Spleen (tissue), 7 donors: ENCODE measurements at regions not wholly inside any gene's neighbourhood (a gene's known extent, or its start where the extent isn't known, plus 50 kb on each side); places are given as distances from the start of the nearest gene placed in this dataset.

Experiments used
- POLR2A ChIP-seq, 3 donors: fragments of 450-650 bp; IDR thresholded peaks; one replicate each; pipeline ENCODE4 v1.5.1; 2017; ENCODE audit warnings: antibody characterized with exemption in 3 of 3, mild to moderate bottlenecking in 1 of 3
- POLR2AphosphoS5 ChIP-seq, 3 donors: sonication (generic); formaldehyde crosslinking; IDR thresholded peaks; one replicate each; pipeline ENCODE4 v1.5.1; 2017; ENCODE audit warnings: antibody characterized with exemption in 3 of 3
- TF ChIP-seq, protein P1 (sequence below), 11 experiments: fragments of 200-600 bp in 7 of 11; fragments of 450-650 bp in 4 of 11; sonication (generic) in 4 of 11; IDR thresholded peaks in 8 of 11; conservative IDR thresholded peaks in 3 of 11; 1 replicate in 7 of 11; 2 replicates in 4 of 11; pipeline versions ENCODE4 v1.4.0 to v1.8.0; 2016 to 2021; ENCODE audit warnings: antibody characterized with exemption in 11 of 11, inconsistent platforms in 4 of 11, mild to moderate bottlenecking in 1 of 11
- donor health status: DM: no; HTN: no; CAD: no; lungs with moderate emphysema.
- donor health status: DM: no; HTN: no; CAD: no.
- donor health status: DM: no; HTN: no; CAD: no.

GRCh38 chr3:161737171-161737570 lies 240.6 kb downstream of the OTOL1 start:
- TF ChIP-seq, protein P1, sequence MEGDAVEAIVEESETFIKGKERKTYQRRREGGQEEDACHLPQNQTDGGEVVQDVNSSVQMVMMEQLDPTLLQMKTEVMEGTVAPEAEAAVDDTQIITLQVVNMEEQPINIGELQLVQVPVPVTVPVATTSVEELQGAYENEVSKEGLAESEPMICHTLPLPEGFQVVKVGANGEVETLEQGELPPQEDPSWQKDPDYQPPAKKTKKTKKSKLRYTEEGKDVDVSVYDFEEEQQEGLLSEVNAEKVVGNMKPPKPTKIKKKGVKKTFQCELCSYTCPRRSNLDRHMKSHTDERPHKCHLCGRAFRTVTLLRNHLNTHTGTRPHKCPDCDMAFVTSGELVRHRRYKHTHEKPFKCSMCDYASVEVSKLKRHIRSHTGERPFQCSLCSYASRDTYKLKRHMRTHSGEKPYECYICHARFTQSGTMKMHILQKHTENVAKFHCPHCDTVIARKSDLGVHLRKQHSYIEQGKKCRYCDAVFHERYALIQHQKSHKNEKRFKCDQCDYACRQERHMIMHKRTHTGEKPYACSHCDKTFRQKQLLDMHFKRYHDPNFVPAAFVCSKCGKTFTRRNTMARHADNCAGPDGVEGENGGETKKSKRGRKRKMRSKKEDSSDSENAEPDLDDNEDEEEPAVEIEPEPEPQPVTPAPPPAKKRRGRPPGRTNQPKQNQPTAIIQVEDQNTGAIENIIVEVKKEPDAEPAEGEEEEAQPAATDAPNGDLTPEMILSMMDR (IDR thresholded peaks at IDR 0.05 in 8 of 11, conservative IDR thresholded peaks at IDR 0.05 in 3 of 11) = no peak
- TF ChIP-seq POLR2AphosphoS5 (IDR thresholded peaks at IDR 0.05) (no peak), POLR2A (IDR thresholded peaks at IDR 0.05) (no peak)
